ENCODE measurements at regions not wholly inside any gene's neighbourhood (a gene's known extent, or its start where the extent isn't known, plus 50 kb on each side); places are given as distances from the start of the nearest gene placed in this dataset.

- Histone ChIP-seq H3K27me3 (replicated peaks; ENCODE audit: control insufficient read depth, insufficient read depth, low read length, poor library complexity, severe bottlenecking) (no peaks in the 10 kb centered on the region), H3K36me3 (ENCODE audit: control insufficient read depth, insufficient read depth, low read length) (no peaks in the 10 kb centered on the region), H3K9me3 (ENCODE audit: control insufficient read depth, low read length) (no peaks in the 10 kb centered on the region), H3K4me3 (ENCODE audit: insufficient read depth, low read depth, low read length, poor library complexity, severe bottlenecking) (no peak overlapping the region), H3K4me1 (ENCODE audit: control insufficient read depth, insufficient read depth, low read length, poor library complexity, severe bottlenecking) (no peaks in the 10 kb centered on the region), H3K27ac (ENCODE audit: insufficient read depth, low read length, poor library complexity, severe bottlenecking) (no peak overlapping the region)
- no peak for DNase-seq
These were observed 776.3 kb upstream of the CDH7 start for GRCh38 chr18:64974391-64975125.

- Histone ChIP-seq H3K27ac (ENCODE audit: insufficient read depth, low read length, poor library complexity, severe bottlenecking) (no peak overlapping the region), H3K27me3 (replicated peaks; ENCODE audit: control insufficient read depth, insufficient read depth, low read length, poor library complexity, severe bottlenecking) (no peaks in the 10 kb centered on the region), H3K4me1 (ENCODE audit: control insufficient read depth, insufficient read depth, low read length, poor library complexity, severe bottlenecking) (no peaks in the 10 kb centered on the region), H3K4me3 (ENCODE audit: insufficient read depth, low read depth, low read length, poor library complexity, severe bottlenecking) (no peak overlapping the region), H3K36me3 (ENCODE audit: control insufficient read depth, insufficient read depth, low read length) (no peaks in the 10 kb centered on the region), H3K9me3 (ENCODE audit: control insufficient read depth, low read length) (no peaks in the 10 kb centered on the region)
- no peak for DNase-seq
These were observed 778.3 kb upstream of the CDH7 start for GRCh38 chr18:64972545-64972944.

GRCh38 chr18:64966667-64967066 lies 784.1 kb upstream of the CDH7 start:
- no peaks in the 10 kb centered on the region for H3K9me3 ChIP-seq (ENCODE audit: control insufficient read depth, low read length)
- DNase-seq, result no peak
- no peaks in the 10 kb centered on the region for H3K36me3 ChIP-seq (ENCODE audit: control insufficient read depth, insufficient read depth, low read length)
- no peak overlapping the region for H3K4me3 ChIP-seq (ENCODE audit: insufficient read depth, low read depth, low read length, poor library complexity, severe bottlenecking)
- H3K27me3 ChIP-seq (replicated peaks; ENCODE audit: control insufficient read depth, insufficient read depth, low read length, poor library complexity, severe bottlenecking), result no peaks in the 10 kb centered on the region
- no peak overlapping the region for H3K27ac ChIP-seq (ENCODE audit: insufficient read depth, low read length, poor library complexity, severe bottlenecking)
- H3K4me1 ChIP-seq (ENCODE audit: control insufficient read depth, insufficient read depth, low read length, poor library complexity, severe bottlenecking), result no peaks in the 10 kb centered on the region

- no peaks in the 10 kb centered on the region for H3K27me3 ChIP-seq (replicated peaks; ENCODE audit: control insufficient read depth, insufficient read depth, low read length, poor library complexity, severe bottlenecking)
- no peak for DNase-seq
- no peak overlapping the region for H3K4me3 ChIP-seq (ENCODE audit: insufficient read depth, low read depth, low read length, poor library complexity, severe bottlenecking)
- no peak overlapping the region for H3K27ac ChIP-seq (ENCODE audit: insufficient read depth, low read length, poor library complexity, severe bottlenecking)
- H3K4me1 ChIP-seq (ENCODE audit: control insufficient read depth, insufficient read depth, low read length, poor library complexity, severe bottlenecking), result no peaks in the 10 kb centered on the region
- H3K9me3 ChIP-seq (ENCODE audit: control insufficient read depth, low read length), result no peaks in the 10 kb centered on the region
- no peaks in the 10 kb centered on the region for H3K36me3 ChIP-seq (ENCODE audit: control insufficient read depth, insufficient read depth, low read length)
These were observed 794.3 kb upstream of the CDH7 start for GRCh38 chr18:64956465-64956864.

GRCh38 chr18:64949885-64950284 lies 800.9 kb upstream of the CDH7 start:
- H3K4me3 ChIP-seq (ENCODE audit: insufficient read depth, low read depth, low read length, poor library complexity, severe bottlenecking), result no peak overlapping the region
- no peak overlapping the region for H3K27ac ChIP-seq (ENCODE audit: insufficient read depth, low read length, poor library complexity, severe bottlenecking)
- H3K4me1 ChIP-seq (ENCODE audit: control insufficient read depth, insufficient read depth, low read length, poor library complexity, severe bottlenecking), result no peaks in the 10 kb centered on the region
- no peaks in the 10 kb centered on the region for H3K9me3 ChIP-seq (ENCODE audit: control insufficient read depth, low read length)
- no peaks in the 10 kb centered on the region for H3K27me3 ChIP-seq (replicated peaks; ENCODE audit: control insufficient read depth, insufficient read depth, low read length, poor library complexity, severe bottlenecking)
- DNase-seq, result no peak
- no peaks in the 10 kb centered on the region for H3K36me3 ChIP-seq (ENCODE audit: control insufficient read depth, insufficient read depth, low read length)

GRCh38 chr18:64936671-64937070 lies 787.8 kb upstream of the LINC00305 start:
- no peak for DNase-seq
- H3K9me3 ChIP-seq (ENCODE audit: control insufficient read depth, low read length), result no peaks in the 10 kb centered on the region
- no peaks in the 10 kb centered on the region for H3K36me3 ChIP-seq (ENCODE audit: control insufficient read depth, insufficient read depth, low read length)
- no peaks in the 10 kb centered on the region for H3K27me3 ChIP-seq (replicated peaks; ENCODE audit: control insufficient read depth, insufficient read depth, low read length, poor library complexity, severe bottlenecking)
- H3K27ac ChIP-seq (ENCODE audit: insufficient read depth, low read length, poor library complexity, severe bottlenecking), result no peak overlapping the region
- no peak overlapping the region for H3K4me3 ChIP-seq (ENCODE audit: insufficient read depth, low read depth, low read length, poor library complexity, severe bottlenecking)
- H3K4me1 ChIP-seq (ENCODE audit: control insufficient read depth, insufficient read depth, low read length, poor library complexity, severe bottlenecking), result no peaks in the 10 kb centered on the region

- no peaks in the 10 kb centered on the region for H3K9me3 ChIP-seq (ENCODE audit: control insufficient read depth, low read length)
- DNase-seq, result no peak
- no peaks in the 10 kb centered on the region for H3K36me3 ChIP-seq (ENCODE audit: control insufficient read depth, insufficient read depth, low read length)
- no peaks in the 10 kb centered on the region for H3K27me3 ChIP-seq (replicated peaks; ENCODE audit: control insufficient read depth, insufficient read depth, low read length, poor library complexity, severe bottlenecking)
- H3K4me1 ChIP-seq (ENCODE audit: control insufficient read depth, insufficient read depth, low read length, poor library complexity, severe bottlenecking), result no peaks in the 10 kb centered on the region
- no peak overlapping the region for H3K27ac ChIP-seq (ENCODE audit: insufficient read depth, low read length, poor library complexity, severe bottlenecking)
- H3K4me3 ChIP-seq (ENCODE audit: insufficient read depth, low read depth, low read length, poor library complexity, severe bottlenecking), result no peak overlapping the region
These were observed 780.1 kb upstream of the LINC00305 start for GRCh38 chr18:64929036-64929435.

- Histone ChIP-seq H3K4me3 (ENCODE audit: insufficient read depth, low read depth, low read length, poor library complexity, severe bottlenecking) (no peak overlapping the region), H3K27ac (ENCODE audit: insufficient read depth, low read length, poor library complexity, severe bottlenecking) (no peak overlapping the region), H3K4me1 (ENCODE audit: control insufficient read depth, insufficient read depth, low read length, poor library complexity, severe bottlenecking) (no peaks in the 10 kb centered on the region), H3K9me3 (ENCODE audit: control insufficient read depth, low read length) (no peaks in the 10 kb centered on the region), H3K27me3 (replicated peaks; ENCODE audit: control insufficient read depth, insufficient read depth, low read length, poor library complexity, severe bottlenecking) (no peaks in the 10 kb centered on the region), H3K36me3 (ENCODE audit: control insufficient read depth, insufficient read depth, low read length) (no peaks in the 10 kb centered on the region)
- no peak for DNase-seq
These were observed 771.2 kb upstream of the LINC00305 start for GRCh38 chr18:64919971-64920570.

GRCh38 chr18:64918851-64919250 lies 770.0 kb upstream of the LINC00305 start:
- H3K9me3 ChIP-seq (ENCODE audit: control insufficient read depth, low read length), result no peaks in the 10 kb centered on the region
- DNase-seq, result no peak
- H3K4me1 ChIP-seq (ENCODE audit: control insufficient read depth, insufficient read depth, low read length, poor library complexity, severe bottlenecking), result no peaks in the 10 kb centered on the region
- H3K4me3 ChIP-seq (ENCODE audit: insufficient read depth, low read depth, low read length, poor library complexity, severe bottlenecking), result no peak overlapping the region
- no peak overlapping the region for H3K27ac ChIP-seq (ENCODE audit: insufficient read depth, low read length, poor library complexity, severe bottlenecking)
- H3K27me3 ChIP-seq (replicated peaks; ENCODE audit: control insufficient read depth, insufficient read depth, low read length, poor library complexity, severe bottlenecking), result no peaks in the 10 kb centered on the region
- no peaks in the 10 kb centered on the region for H3K36me3 ChIP-seq (ENCODE audit: control insufficient read depth, insufficient read depth, low read length)

GRCh38 chr18:64893349-64893748 lies 744.5 kb upstream of the LINC00305 start:
- no peaks in the 10 kb centered on the region for H3K9me3 ChIP-seq (ENCODE audit: control insufficient read depth, low read length)
- H3K4me1 ChIP-seq (ENCODE audit: control insufficient read depth, insufficient read depth, low read length, poor library complexity, severe bottlenecking), result no peaks in the 10 kb centered on the region
- no peaks in the 10 kb centered on the region for H3K27me3 ChIP-seq (replicated peaks; ENCODE audit: control insufficient read depth, insufficient read depth, low read length, poor library complexity, severe bottlenecking)
- H3K36me3 ChIP-seq (ENCODE audit: control insufficient read depth, insufficient read depth, low read length), result no peaks in the 10 kb centered on the region
- DNase-seq, result no peak
- H3K4me3 ChIP-seq (ENCODE audit: insufficient read depth, low read depth, low read length, poor library complexity, severe bottlenecking), result no peak overlapping the region
- H3K27ac ChIP-seq (ENCODE audit: insufficient read depth, low read length, poor library complexity, severe bottlenecking), result no peak overlapping the region
